ENCODE measurements at regions not wholly inside any gene's neighbourhood (a gene's known extent, or its start where the extent isn't known, plus 50 kb on each side); places are given as distances from the start of the nearest gene placed in this dataset.

- TF ChIP-seq GABPA (IDR thresholded peaks at IDR 0.05 in 1 of 2, conservative IDR thresholded peaks at IDR 0.05 in 1 of 2) (no peak), CTCF (IDR thresholded peaks at IDR 0.05; ENCODE audit: low read depth, low read length, missing input control) (no peak), RXRA (IDR thresholded peaks at IDR 0.05) (no peak), FOXA1 (IDR thresholded peaks at IDR 0.05) (no peak), JUND (IDR thresholded peaks at IDR 0.05) (no peak), HNF4A (conservative IDR thresholded peaks at IDR 0.05) (no peak), RAD21 (IDR thresholded peaks at IDR 0.05) (no peak), REST (IDR thresholded peaks at IDR 0.05) (no peak), MAX (IDR thresholded peaks at IDR 0.05) (no peak)
These were observed 92.4 kb upstream of the ANXA1 start for GRCh38 chr9:73059247-73059646.

All from liver (tissue), 3 donors.